Vagina (tissue), 2 donors: ENCODE measurements at regions not wholly inside any gene's neighbourhood (a gene's known extent, or its start where the extent isn't known, plus 50 kb on each side); places are given as distances from the start of the nearest gene placed in this dataset.

Experiments used
- CTCF ChIP-seq, 3 experiments: fragments of 450-650 bp in 2 of 3; fragments of 200-600 bp in 1 of 3; sonication (generic) in 1 of 3; IDR thresholded peaks; one replicate each; pipeline ENCODE4 v1.5.1; 2017 to 2019; ENCODE audit warnings: antibody characterized with exemption in 3 of 3, mild to moderate bottlenecking in 2 of 3, moderate library complexity in 2 of 3
- POLR2A ChIP-seq, 2 donors: fragments of 450-650 bp; IDR thresholded peaks; one replicate each; pipeline ENCODE4 v1.6.1; 2017; ENCODE audit warnings: antibody characterized with exemption in 2 of 2, mild to moderate bottlenecking in 2 of 2, moderate library complexity in 2 of 2

GRCh38 chr2:76275788-76276187 lies 565.1 kb upstream of the GCFC2 start:
- TF ChIP-seq CTCF (IDR thresholded peaks at IDR 0.05) (no peak), POLR2A (IDR thresholded peaks at IDR 0.05) (no peak)
